Hematopoietic multipotent progenitor cell treated with erythropoietin and hydrocortisone succinate and interleukin-3 and kit ligand, for 17 days (in vitro differentiated cells): ENCODE measurements at regions not wholly inside any gene's neighbourhood (a gene's known extent, or its start where the extent isn't known, plus 50 kb on each side); places are given as distances from the start of the nearest gene placed in this dataset.
"Not testable (repeated sequence)": the region's sequence is repeated elsewhere in the genome, so short reads cannot be mapped to it uniquely, and the experiment has no call there.

Experiments used
- DNase-seq: peaks from one replicate; pipeline ENCODE4 v3.0.0-alpha.2; 2015; ENCODE audit warnings: low spot score

DNA sequence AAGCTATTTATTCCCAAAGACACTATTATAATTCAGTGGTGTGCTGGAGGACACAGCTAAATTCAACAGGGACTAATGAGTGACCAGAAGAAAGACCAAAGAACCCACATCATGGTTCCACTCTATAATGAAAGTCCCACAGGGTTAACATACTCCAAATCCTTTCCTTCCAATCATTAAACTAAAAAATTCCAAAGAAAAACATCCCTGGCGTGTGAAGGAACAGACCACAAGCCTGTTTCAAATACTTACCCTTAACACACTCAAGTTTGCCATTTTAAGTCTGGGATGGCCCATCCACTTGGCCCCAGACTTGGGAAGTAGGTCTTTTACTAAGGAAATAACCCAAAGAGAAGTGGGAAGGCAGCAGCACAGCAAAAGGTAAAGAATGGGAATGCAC, 150.1 kb upstream of the CCDC150 start:
- DNase-seq = no peak

GRCh38 chr2:196492946-196493345, 146.6 kb upstream of the CCDC150 start:
- no peak for DNase-seq

- DNase-seq = no peak
These were observed 140.6 kb upstream of the CCDC150 start for GRCh38 chr2:196498962-196499361.

DNA sequence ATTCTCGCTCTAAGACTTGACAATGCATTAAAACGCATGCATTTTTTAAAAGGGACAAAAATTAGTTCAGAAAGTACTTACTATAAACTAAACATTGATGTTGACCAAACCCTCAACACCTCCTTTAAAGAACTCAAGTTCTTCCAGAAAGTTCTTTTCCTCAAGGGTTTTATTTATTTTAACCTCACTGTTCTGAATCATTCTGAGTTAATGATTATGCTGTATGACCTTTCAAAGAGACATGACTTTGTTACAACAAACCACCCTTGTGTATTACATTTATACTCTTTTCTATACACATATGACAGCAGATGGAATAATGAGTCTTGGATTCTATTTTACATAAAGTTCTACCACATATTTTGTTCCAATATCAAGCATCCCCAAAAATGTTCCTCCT, 139.8 kb upstream of the CCDC150 start:
- no peak for DNase-seq

GRCh38 chr2:196500686-196501431, 138.7 kb upstream of the CCDC150 start:
- no peak for DNase-seq

DNA sequence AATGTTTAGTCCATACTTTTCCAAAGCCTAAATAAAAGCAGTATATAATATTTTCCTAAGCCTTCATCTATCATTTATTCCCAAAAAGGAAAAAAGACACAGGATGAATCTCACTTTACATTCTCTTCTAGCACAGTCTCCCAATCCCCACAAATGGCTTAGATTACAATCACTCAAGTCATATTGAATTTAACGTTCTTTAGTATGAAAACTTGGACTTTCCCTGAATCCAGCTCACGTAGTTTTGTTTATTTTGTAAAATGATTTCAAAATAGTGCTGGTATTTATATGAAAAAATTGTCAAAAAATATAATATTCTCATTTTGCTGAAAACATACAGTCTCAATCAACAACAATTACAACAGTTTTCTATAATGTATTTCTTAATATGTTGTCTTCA, 137.7 kb upstream of the CCDC150 start:
- no peak for DNase-seq

DNA sequence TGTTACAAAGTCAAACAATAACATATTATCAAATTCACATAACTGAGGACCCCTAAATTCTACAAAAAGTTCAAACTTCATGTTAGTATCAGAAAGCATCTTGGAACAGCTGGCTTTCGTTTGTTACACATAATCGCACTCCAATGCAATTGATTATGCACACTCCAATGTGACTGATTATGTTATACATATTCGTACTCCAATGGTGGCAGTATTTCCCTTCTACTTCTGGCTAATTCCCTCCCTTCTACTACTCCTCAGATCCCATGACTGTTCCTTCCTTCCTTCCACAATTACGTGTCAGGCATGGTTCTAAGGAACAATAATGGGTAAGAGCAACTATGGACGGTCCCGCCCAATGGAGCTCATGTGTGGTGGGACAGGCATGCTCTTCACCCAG, 137.1 kb upstream of the CCDC150 start:
- DNase-seq = no peak

GRCh38 chr2:196503398-196503797, 136.1 kb upstream of the CCDC150 start:
- no peak for DNase-seq

- DNase-seq = no peak
These were observed 134.7 kb upstream of the CCDC150 start for GRCh38 chr2:196504788-196505187.

- no peak for DNase-seq
These were observed 129.3 kb upstream of the CCDC150 start for GRCh38 chr2:196510246-196510645.

DNA sequence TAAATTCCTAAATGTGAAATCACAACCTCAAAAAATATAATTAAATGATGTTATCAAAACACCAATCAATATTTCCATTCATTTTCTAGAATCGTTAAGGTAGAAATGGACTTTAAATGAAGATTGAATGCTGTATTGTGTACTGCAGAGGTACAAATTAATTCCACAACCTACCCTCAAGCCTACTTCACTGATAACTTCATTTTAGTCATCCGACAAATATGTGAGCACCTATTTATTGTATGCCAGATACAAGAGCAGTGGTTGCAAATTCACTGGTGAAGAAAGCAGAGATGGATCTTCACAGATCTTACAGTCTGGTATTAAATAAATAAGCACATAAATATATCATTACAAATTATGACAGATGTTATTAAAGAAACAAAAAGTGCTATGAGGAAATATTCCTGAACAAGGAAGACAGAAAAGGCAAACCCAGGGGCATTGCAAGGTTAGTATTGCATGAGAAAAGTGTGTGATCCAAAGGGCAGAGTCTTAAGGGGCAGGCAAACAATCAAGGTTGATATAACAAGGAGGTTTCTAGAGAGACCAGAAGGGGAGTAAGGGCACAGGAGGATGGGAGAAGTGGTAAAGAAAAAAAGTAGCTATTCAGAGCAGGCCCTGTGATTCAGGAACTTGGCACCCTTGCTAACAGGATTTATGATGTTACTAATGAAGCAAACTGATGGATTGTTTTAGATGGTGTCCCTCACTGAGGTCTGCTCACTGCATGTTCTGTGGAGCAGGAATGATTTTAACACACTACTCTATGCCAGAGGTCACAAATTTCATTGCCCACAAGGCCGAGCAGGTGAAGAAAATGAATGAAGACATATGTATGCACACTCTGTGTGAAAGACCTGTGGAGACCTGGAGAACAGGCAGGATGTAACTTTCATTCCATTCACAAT, 128.0 kb upstream of the CCDC150 start:
- DNase-seq = no peak

- no peak for DNase-seq
These were observed 125.6 kb upstream of the CCDC150 start for GRCh38 chr2:196513796-196514526.

GRCh38 chr2:196514641-196515040, 124.9 kb upstream of the CCDC150 start:
- no peak for DNase-seq

DNA sequence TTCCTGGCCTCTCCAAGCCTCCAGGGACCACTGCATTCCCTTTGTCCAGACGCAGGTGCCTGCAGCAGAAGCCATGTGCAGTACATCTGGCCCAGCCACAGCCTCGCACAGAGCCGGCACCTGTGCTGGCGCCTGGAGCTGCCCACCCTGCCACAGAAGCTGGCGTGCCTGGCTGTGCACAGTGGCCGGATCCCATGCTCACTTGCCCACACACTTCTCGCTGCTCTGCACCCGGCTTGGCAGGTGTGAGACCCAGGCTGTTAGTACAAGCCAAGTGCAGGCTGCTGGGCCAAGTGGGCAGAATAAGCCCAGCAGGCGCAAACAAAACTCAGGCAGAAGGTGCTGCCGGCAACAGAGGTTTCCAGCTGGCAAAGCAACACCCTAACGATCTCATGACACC, 124.5 kb upstream of the CCDC150 start:
- DNase-seq = no peak

GRCh38 chr2:196515608-196516007, 123.9 kb upstream of the CCDC150 start:
- DNase-seq = no peak

DNA sequence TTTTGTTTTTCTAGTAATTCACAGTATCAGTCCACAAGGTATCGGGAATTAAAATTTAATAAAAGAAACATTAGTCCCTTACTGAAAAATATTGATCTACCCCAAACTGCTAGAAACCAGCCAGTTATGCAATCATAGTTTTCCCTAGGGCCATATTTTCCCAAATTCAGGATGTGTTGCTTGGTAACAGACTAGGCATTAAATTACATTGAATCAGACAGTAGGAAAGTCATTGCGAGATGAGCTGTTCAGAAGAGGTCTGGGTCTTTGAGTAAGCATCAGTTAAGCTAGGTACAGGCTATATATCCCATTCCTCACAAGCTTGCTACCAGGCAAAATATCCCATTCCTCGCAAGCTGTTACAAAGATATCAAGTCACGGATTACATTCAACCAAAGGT, 123.0 kb upstream of the CCDC150 start:
- DNase-seq = no peak

- no peak for DNase-seq
These were observed 118.9 kb upstream of the CCDC150 start for GRCh38 chr2:196520605-196521004.

DNA sequence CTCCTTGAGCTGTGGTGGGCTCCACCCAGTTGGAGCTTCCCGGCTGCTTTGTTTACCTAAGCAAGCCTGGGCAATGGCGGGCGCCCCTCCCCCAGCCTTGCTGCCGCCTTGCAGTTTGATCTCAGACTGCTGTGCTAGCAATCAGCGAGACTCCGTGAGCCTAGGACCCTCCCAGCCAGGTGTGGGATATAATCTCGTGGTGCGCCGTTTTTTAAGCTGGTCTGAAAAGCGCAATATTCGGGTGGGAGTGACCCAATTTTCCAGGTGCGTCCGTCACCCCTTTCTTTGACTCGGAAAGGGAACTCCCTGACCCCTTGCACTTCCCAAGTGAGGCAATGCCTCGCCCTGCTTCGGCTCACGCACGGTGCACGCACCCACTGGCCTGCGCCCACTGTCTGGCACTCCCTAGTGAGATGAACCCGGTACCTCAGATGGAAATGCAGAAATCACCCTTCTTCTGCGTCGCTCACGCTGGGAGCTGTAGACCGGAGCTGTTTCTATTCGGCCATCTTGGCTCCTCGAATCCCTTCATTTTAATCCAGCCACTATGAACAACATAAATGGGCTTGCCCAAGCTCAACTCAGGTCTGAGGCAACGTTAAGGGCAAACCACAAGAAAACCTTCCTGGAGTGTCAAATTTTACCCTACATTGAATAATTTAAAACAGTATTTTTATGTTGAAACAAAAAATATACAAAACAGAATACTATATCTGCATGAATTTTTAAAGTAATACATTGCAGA, 112.4 kb upstream of the CCDC150 start:
- DNase-seq = not testable (repeated sequence)

- DNase-seq = no peak
These were observed 110.9 kb upstream of the CCDC150 start for GRCh38 chr2:196528486-196529223.

DNA sequence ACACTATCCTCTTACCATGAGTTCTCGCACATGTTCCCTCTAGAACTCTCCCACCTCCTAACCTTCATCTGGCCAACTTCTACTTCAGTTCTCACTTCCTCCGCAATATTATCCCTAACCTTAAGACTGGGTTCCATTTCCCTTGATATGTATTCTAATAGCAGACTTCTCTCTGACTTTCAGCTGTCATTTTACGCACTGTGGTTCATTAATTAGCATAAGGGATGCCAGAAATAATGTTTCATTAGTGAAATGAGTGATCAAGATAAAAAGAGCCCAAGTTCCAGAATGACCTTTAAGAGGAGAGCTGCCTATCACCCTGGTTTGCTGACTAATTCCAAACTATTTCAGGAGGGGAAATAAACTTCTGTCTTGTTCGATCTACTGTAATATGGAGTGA, 108.6 kb upstream of the CCDC150 start:
- no peak for DNase-seq

DNA sequence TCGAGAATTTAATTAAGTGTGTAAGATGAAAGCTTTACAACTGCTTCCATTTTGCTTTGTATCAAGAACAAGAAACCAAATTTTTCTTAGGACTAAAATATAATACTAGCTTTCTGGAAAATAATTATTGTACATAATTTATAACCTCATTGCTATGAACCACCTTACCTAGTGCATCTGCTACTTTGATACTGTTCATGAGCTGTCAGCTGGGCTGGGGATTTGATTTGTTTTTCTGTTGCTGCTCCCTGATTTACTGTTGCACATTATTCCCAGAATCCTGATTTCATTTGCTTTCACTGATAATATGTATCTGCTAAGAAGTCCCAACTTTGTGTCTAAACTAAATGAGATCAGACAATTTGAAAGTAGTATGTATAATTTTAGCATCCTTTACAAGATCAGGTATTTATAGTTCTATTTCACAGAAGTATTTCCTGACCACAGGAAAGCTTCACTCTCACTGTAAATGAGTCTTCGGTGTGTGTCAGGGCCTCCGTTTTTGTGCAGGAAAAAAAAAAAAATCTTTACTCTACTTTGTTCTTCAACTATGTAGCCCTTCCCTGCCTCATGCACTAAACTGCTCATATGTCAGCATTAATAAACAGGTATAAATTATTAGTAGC, 105.6 kb upstream of the CCDC150 start:
- DNase-seq = no peak
